GM18520 (cell line): ENCODE measurements at regions not wholly inside any gene's neighbourhood (a gene's known extent, or its start where the extent isn't known, plus 50 kb on each side); places are given as distances from the start of the nearest gene placed in this dataset.
"Not testable (repeated sequence)": the region's sequence is repeated elsewhere in the genome, so short reads cannot be mapped to it uniquely, and the experiment has no call there.

Experiments
- ATAC-seq: cut with Tn5 transposase; IDR thresholded peaks from one replicate; pipeline ENCODE4 v1.9.1; 2021; ENCODE audit not compliant: unreplicated experiment

- no peak for ATAC-seq
Measured at GRCh38 chr12:67034110-67034879, 234.9 kb upstream of the CAND1 start.

- ATAC-seq, result no peak
Measured at GRCh38 chr12:67035121-67035520, 234.0 kb upstream of the CAND1 start.

GRCh38 chr12:67038486-67038885, 230.7 kb upstream of the CAND1 start:
- ATAC-seq, result no peak

GRCh38 chr12:67039995-67040860, 228.9 kb upstream of the CAND1 start:
- ATAC-seq, result no peak

- no peak for ATAC-seq
Measured at GRCh38 chr12:67040861-67041137, 228.4 kb upstream of the CAND1 start.

- ATAC-seq, result no peak
Measured at GRCh38 chr12:67042697-67043131, 226.4 kb upstream of the CAND1 start.

GRCh38 chr12:67043771-67044170, 225.4 kb upstream of the CAND1 start:
- no peak for ATAC-seq

GRCh38 chr12:67045650-67046049, 223.5 kb upstream of the CAND1 start:
- ATAC-seq, result no peak

GRCh38 chr12:67046062-67046461, 223.1 kb upstream of the CAND1 start:
- no peak for ATAC-seq

GRCh38 chr12:67047634-67048033, 221.5 kb upstream of the CAND1 start:
- ATAC-seq, result no peak

- no peak for ATAC-seq
Measured at GRCh38 chr12:67048371-67048770, 220.8 kb upstream of the CAND1 start.

- not testable (repeated sequence) for ATAC-seq
Measured at GRCh38 chr12:67049199-67049598, 220.0 kb upstream of the CAND1 start.

- no peak for ATAC-seq
Measured at GRCh38 chr12:67052981-67053380, 216.2 kb upstream of the CAND1 start.

- no peak for ATAC-seq
Measured at GRCh38 chr12:67056329-67056728, 212.8 kb upstream of the CAND1 start.

GRCh38 chr12:67057072-67057471, 212.1 kb upstream of the CAND1 start:
- no peak for ATAC-seq

GRCh38 chr12:67062193-67062592, 207.0 kb upstream of the CAND1 start:
- no peak for ATAC-seq

GRCh38 chr12:67067453-67068203, 201.5 kb upstream of the CAND1 start:
- no peak for ATAC-seq

- no peak for ATAC-seq
Measured at GRCh38 chr12:67068204-67068731, 200.9 kb upstream of the CAND1 start.

GRCh38 chr12:67068761-67069450, 200.3 kb upstream of the CAND1 start:
- no peak for ATAC-seq

GRCh38 chr12:67069451-67070306, 199.5 kb upstream of the CAND1 start:
- no peak for ATAC-seq
